Fibroblast of lung (primary cell): ENCODE measurements at regions not wholly inside any gene's neighbourhood (a gene's known extent, or its start where the extent isn't known, plus 50 kb on each side); places are given as distances from the start of the nearest gene placed in this dataset.

ENCODE experiments used
- DNase-seq, 2 donors: peaks; one replicate each; pipeline versions ENCODE4 v3.0.0 to v3.0.0-alpha.2; 2010; ENCODE audit warnings: low read depth in 2 of 2
- H2AFZ ChIP-seq: 2 replicates; pipeline ENCODE4 v1.5.1; 2012; ENCODE audit warnings: low read length, control low read depth, inconsistent platforms
- H3K27ac ChIP-seq: 2 replicates; pipeline ENCODE4 v1.5.1; 2011; ENCODE audit warnings: low read length, control low read depth; ENCODE audit not compliant: insufficient read depth
- H3K27me3 ChIP-seq: 2 replicates; pipeline ENCODE4 v1.5.1; 2011; ENCODE audit warnings: mild to moderate bottlenecking, low read length; ENCODE audit not compliant: control insufficient read depth, insufficient read depth
- H3K36me3 ChIP-seq: 2 replicates; pipeline ENCODE4 v1.5.1; 2011; ENCODE audit warnings: low read length; ENCODE audit not compliant: control insufficient read depth, insufficient read depth
- H3K4me1 ChIP-seq: 2 replicates; pipeline ENCODE4 v1.5.1; 2011; ENCODE audit warnings: low read length; ENCODE audit not compliant: control insufficient read depth, insufficient read depth; ENCODE audit errors: extremely low read depth
- H3K4me2 ChIP-seq: 2 replicates; pipeline ENCODE4 v1.5.1; 2011; ENCODE audit warnings: low read length, control low read depth; ENCODE audit not compliant: insufficient read depth; ENCODE audit errors: extremely low read depth
- H3K4me3 ChIP-seq, 4 experiments: fragments of 200-600 bp in 1 of 4; sonication (generic) in 1 of 4; replicated peaks in 1 of 4; 2 replicates each; pipeline ENCODE4 v1.5.1; 2011 to 2016; ENCODE audit warnings: low read length in 4 of 4, low read depth in 3 of 4, mild to moderate bottlenecking in 3 of 4, control low read depth in 2 of 4, inconsistent platforms in 1 of 4, mixed read lengths in 1 of 4; ENCODE audit not compliant: insufficient read depth in 1 of 4; ENCODE audit errors: control extremely low read depth in 1 of 4
- H3K79me2 ChIP-seq: 2 replicates; pipeline ENCODE4 v1.5.1; 2012; ENCODE audit warnings: mild to moderate bottlenecking, low read length, inconsistent platforms; ENCODE audit not compliant: control insufficient read depth, insufficient read depth
- H3K9ac ChIP-seq: 2 replicates; pipeline ENCODE4 v1.5.1; 2011; ENCODE audit warnings: mild to moderate bottlenecking, low read length, control low read depth; ENCODE audit not compliant: insufficient read depth
- H3K9me3 ChIP-seq: 2 replicates; pipeline ENCODE4 v1.5.1; 2012; ENCODE audit warnings: low read depth, low read length; ENCODE audit not compliant: control insufficient read depth, insufficient read depth
- H4K20me1 ChIP-seq: 2 replicates; pipeline ENCODE4 v1.5.1; 2011; ENCODE audit warnings: low read length; ENCODE audit not compliant: control insufficient read depth, insufficient read depth; ENCODE audit errors: extremely low read depth
- EZH2 ChIP-seq: IDR thresholded peaks from 2 replicates; pipeline ENCODE4 v1.5.1; 2012; ENCODE audit warnings: low read length, control low read depth, mild to moderate bottlenecking; ENCODE audit errors: missing control alignments
- TF ChIP-seq, protein P1 (sequence below), 2 donors: IDR thresholded peaks in 1 of 2; conservative IDR thresholded peaks in 1 of 2; 1 replicate in 1 of 2; 2 replicates in 1 of 2; pipeline ENCODE4 v1.5.1; 2011 to 2012; ENCODE audit warnings: low read length in 2 of 2, control low read depth in 1 of 2, inconsistent platforms in 1 of 2, low read depth in 1 of 2, mild to moderate bottlenecking in 1 of 2

DNA sequence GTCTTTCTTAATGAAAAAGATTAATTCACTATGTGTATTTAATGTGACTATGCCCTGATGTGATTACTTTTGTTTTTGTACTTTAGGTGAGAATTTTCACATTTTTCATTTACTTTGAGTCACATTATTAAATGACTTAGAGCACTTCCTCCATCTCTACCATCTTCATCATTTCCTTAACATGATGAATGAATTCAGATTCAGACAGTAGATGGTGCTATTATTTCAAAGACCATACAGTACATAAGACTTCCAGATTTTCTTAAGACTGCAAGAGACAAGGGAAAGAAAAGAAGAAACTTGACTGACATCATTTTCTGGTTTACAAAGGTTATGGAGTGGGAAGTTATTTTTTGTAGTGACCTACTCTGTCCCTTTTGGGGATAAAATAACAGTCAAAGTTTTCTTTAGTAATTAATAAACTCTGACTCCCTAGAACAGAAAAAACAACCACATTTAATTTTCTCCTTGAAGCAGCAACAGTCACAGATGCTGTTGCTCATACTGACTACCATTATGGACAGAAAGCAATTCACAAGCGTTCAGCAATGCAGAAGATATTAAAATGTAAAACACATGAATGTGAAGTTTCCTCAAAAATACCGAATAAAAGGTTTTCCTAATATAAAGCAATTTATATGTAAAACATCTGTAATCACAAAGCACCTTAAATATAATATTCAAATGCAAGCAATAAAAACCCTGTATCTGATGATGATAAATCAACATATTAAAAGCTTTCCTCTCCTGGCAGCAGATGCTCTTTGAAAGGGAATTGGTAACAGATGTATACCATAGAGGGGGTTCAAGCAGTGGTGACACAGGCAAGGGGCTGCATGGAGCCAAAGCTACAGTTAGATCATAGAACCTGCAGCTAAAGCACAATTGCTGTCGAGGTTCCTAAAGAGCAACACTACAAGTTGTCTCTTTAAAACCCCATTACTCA is 1010.9 kb upstream of the NXPH2 start:
- Histone ChIP-seq H3K4me2 (no peak overlapping the region), H3K4me3 (no peak overlapping the region), H4K20me1 (no peaks in the 10 kb centered on the region), H3K9ac (no peak overlapping the region), H3K4me1 (no peaks in the 10 kb centered on the region), H3K79me2 (no peaks in the 10 kb centered on the region), H3K36me3 (no peaks in the 10 kb centered on the region), H3K9me3 (no peaks in the 10 kb centered on the region), H3K27ac (no peak overlapping the region), H3K27me3 (no peaks in the 10 kb centered on the region), H2AFZ (no peak overlapping the region)
- peak; percentile 23 to 56 for DNase-seq
- TF ChIP-seq, protein P1, sequence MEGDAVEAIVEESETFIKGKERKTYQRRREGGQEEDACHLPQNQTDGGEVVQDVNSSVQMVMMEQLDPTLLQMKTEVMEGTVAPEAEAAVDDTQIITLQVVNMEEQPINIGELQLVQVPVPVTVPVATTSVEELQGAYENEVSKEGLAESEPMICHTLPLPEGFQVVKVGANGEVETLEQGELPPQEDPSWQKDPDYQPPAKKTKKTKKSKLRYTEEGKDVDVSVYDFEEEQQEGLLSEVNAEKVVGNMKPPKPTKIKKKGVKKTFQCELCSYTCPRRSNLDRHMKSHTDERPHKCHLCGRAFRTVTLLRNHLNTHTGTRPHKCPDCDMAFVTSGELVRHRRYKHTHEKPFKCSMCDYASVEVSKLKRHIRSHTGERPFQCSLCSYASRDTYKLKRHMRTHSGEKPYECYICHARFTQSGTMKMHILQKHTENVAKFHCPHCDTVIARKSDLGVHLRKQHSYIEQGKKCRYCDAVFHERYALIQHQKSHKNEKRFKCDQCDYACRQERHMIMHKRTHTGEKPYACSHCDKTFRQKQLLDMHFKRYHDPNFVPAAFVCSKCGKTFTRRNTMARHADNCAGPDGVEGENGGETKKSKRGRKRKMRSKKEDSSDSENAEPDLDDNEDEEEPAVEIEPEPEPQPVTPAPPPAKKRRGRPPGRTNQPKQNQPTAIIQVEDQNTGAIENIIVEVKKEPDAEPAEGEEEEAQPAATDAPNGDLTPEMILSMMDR (conservative IDR thresholded peaks at IDR 0.05 in 1 of 2, IDR thresholded peaks at IDR 0.05 in 1 of 2; ENCODE audit: low read depth in 1 of 2, low read length in 2 of 2): no peak
- TF ChIP-seq EZH2: no peak

GRCh38 chr2:139790136-139790535 is 1009.9 kb upstream of the NXPH2 start:
- Histone ChIP-seq H3K4me3 (no peak overlapping the region), H3K36me3 (no peaks in the 10 kb centered on the region), H4K20me1 (no peaks in the 10 kb centered on the region), H3K79me2 (no peaks in the 10 kb centered on the region), H3K9me3 (no peaks in the 10 kb centered on the region), H3K27me3 (no peaks in the 10 kb centered on the region), H3K4me2 (no peak overlapping the region), H3K27ac (no peak overlapping the region), H3K4me1 (no peaks in the 10 kb centered on the region), H3K9ac (no peak overlapping the region), H2AFZ (no peak overlapping the region)
- DNase-seq: no peak
- TF ChIP-seq, protein P1 (conservative IDR thresholded peaks at IDR 0.05 in 1 of 2, IDR thresholded peaks at IDR 0.05 in 1 of 2; ENCODE audit: low read depth in 1 of 2, low read length in 2 of 2): no peak
- no peak for TF ChIP-seq EZH2

GRCh38 chr2:139778732-139779131 is 998.5 kb upstream of the NXPH2 start:
- Histone ChIP-seq H4K20me1 (no peaks in the 10 kb centered on the region), H2AFZ (no peak overlapping the region), H3K36me3 (no peaks in the 10 kb centered on the region), H3K27ac (no peak overlapping the region), H3K4me1 (no peaks in the 10 kb centered on the region), H3K79me2 (no peaks in the 10 kb centered on the region), H3K9ac (no peak overlapping the region), H3K27me3 (no peaks in the 10 kb centered on the region), H3K4me3 (no peak overlapping the region), H3K9me3 (no peaks in the 10 kb centered on the region), H3K4me2 (no peak overlapping the region)
- TF ChIP-seq EZH2: no peak
- TF ChIP-seq, protein P1 (conservative IDR thresholded peaks at IDR 0.05 in 1 of 2, IDR thresholded peaks at IDR 0.05 in 1 of 2; ENCODE audit: low read depth in 1 of 2, low read length in 2 of 2): no peak
- no peak for DNase-seq
